ENCODE measurements at regions not wholly inside any gene's neighbourhood (a gene's known extent, or its start where the extent isn't known, plus 50 kb on each side); places are given as distances from the start of the nearest gene placed in this dataset.
"Not testable (repeated sequence)": the region's sequence is repeated elsewhere in the genome, so short reads cannot be mapped to it uniquely, and the experiment has no call there.

DNA sequence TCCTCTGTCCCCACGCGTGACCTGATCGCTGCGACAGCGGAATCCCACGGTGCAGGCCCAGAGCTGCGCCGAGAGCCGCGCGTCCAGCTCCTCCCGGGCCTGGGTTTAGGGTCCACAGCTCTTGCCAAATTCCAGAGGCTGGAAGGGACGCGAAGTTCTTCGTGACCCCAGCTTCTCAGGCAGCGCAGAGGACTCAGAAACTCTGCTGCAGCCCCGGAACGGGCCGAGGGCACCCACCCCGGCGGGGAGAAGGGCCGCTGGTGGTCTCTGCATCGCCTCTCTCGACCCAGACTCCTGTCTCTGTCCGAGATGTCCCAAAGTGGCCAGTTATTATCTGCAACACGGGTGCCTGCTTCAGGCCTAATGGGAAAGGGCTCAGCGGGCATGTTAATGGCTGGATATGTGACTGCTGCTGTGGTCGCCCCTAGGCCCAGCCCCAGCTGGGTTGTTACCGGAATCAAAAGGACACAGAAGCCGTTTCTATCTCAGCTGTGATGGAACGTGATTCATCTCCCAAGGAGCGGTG is 236.4 kb downstream of the VRK1 start:
- DNase-seq, result no peak

DNA sequence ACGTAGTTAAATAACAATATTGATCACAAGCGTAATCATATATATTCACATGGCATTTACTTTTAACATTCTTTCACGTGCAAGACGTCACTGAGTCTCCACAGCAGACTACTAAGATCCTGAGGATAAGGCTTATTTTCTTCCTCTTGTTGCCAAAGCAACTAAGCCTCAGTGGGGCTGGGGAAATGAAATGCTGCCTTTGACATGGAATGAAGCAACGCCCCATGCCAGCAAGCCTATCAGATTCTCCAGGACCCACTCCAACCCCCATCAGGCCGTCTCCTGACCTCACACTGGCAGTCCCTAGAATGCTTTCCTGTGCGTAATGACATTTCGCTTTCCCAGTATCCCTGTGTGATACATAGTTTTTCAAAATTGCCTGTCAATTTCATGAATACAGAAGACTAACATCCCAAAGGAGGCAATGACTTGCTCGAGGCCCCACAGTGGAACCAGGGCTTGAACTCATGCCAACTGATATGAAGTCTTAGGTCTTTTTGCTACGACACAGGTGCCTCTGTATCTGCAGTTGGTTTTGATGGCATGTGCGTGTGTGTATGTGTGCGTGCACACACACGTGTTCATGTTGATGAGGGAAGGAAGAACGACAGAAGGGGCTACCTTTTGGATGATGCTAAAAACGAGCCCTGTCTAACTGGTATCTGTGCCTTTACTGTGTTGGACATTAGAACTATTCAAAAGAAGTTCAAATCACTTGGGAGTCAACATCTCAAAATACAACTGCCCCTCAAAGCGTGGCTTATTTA is 239.1 kb downstream of the VRK1 start:
- no peak for DNase-seq

DNA sequence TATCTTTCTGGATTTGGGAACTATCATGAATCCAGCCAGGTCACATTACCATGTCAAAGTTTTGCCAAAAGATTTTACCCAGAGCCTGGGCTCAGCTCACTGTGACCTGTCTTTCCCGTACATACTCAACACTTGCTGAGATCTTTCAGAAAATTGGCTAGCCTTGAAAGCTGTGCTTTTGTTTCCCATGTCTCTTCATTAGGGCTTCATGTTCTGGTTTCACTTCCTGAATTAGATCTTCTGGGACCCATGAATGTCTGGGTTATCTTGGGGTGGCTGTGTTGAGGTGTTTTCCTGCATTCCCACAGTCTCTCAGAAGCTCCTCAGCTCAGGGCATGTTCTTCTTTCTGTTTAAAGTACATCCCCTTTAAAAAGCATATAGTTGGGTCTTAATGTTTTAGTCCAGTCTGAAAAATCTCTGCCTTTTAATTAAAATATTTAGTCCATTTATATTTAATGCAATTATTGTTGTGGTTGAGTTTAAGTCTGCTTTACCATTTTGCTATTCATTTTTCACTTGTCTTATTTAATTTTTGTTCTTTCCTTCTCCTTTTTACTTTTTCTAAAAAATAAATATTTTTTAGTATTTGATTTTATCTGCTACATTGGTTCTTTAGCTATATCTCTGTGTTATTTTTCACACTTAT is 242.7 kb downstream of the VRK1 start:
- no peak for DNase-seq

DNA sequence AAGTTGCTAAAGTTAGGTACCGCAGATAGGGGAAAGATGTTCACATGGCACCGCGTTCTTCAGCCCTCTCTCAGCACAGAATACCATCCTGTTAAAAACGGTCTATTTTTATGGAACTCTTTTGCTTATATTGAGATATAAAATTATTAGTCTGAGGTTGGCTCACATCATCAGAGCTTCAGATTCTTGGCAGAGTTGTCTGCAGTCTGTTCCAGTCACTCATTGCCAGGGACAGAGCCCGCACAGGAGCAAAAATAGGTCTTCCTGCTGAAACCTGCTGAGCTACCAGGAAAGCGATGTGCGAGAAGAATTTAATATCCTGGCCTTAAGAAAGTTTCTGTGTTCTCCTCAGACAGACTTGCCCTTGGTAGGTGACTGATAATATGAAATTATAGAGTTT is 249.8 kb downstream of the VRK1 start:
- DNase-seq, result no peak

DNA sequence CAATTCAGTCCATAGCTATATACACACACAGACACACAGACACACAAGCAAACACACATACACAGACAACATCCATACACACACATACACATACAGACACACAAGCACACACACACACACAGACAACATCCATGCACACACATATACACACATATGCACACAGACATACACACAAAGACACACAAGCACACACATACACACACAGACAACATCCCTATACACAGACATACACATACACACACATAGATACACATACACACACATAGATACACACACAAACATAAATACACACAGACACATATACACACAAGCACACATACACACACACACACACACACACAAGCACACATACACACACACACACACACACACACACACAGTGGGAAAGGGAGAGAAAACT is 254.8 kb downstream of the VRK1 start:
- DNase-seq, result no peak

DNA sequence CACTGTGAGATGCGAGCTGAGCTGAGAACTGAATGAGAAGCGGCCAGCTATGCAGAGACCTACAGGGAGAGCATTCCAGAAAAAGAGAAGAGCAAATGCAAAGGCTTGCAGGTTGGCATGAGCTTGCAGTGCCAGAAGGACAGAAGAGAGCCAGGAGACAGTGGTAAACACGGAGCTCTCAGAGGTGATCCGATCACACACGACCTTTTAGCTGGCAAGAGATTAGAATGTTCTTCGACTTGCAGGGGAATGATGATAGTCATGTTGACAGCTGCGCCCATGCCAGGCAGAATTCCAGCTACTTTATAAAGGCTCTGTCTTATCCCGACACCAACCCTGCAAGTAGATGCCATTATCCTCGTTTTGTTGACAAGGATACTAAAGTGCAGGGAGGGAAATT is 256.8 kb downstream of the VRK1 start:
- DNase-seq, result no peak

DNA sequence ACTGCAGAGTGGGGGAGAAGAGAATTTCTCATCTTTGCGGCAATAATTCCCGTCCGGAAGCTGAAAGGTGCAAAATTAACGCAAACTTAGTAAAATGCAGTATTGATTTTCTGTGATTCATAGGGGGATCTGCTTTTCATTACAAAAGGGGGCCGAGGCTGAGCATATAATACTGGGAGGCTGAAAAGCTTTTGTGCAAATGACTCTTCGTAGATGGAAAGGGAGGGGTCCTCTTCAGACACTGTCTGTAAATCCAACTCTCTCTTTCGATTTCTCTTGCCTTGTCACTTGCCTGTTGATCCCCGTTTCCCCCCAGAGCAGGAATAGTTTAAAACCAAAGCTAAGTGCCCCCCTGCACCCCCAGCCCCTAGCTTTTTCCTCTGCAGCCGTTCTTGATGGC is 258.2 kb downstream of the VRK1 start:
- no peak for DNase-seq

DNA sequence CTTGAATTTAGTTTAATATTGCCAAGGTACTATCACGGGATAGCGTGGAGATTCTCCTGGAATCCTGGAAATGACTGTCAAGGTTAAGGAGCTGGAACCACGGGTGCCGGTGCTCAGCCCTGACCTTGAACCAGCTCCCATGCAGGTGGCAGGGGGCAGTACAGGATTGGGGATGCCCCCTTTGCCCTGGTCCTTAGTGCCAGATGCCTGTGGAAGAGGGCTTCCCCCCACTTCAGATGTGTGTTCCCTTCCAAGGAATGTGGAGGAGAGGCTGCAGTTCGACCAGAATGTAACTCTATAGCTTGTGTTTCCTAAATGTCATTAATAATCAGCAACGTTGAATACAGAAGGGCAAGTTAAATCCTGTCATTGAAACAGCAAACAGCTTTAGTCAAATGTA is 258.9 kb downstream of the VRK1 start:
- DNase-seq, result no peak

DNA sequence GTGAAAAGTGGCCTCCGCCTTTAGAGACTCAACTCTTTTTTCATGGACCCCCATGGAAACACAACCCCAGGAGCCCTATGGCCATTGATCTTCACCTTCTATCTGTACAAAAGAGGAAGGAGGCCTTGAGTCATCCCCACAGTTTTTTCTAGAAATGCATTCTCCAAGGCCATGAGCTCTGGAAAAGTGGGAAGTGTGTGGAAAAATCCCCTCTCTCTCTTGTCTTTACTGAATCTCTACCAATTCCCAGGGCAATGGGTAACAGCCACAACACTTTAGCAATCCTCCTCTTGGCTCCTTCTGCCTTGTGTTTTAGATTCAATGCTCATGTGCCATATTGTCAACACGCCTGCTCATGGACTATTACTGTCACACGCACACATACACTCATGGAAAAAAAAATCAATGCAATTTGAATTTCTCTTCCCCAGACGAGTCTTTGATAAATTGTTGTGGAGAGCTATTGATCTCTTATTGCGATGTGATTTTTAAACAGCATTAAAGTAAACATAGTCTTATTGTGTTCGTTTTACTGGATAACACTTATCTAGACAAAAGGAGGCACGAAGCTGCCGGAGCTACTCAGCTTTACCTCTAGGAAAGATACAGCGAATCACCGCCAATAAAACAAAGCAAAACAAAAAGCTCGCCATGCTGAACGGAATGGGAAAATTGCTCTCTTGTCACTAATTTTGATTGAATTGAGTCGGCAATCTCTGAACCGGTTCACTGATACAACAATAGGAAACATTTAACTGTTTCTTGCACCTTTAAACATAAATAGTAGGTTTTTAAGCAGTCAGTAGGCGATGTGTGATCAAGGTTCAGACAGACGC is 260.3 kb downstream of the VRK1 start:
- DNase-seq, result peak; percentile 12

DNA sequence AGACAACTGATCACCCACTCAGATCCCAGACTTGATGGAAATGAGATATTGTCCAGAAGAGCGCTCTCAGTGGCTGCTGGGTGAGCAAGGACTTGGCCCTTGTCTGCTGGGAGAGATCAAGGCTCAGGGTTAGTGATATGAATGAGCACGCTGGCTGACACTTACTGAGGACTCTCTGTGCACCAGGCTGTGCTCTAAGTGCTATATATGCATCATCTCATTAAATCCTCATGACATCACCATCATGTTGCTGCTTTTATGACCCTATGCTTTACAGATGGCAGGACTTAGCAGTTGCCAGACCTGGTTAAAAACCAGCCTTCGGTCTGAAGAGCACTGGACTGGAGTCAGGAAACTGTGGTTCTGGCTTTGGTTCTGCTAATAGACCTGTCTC is 260.9 kb downstream of the VRK1 start:
- no peak for DNase-seq

DNA sequence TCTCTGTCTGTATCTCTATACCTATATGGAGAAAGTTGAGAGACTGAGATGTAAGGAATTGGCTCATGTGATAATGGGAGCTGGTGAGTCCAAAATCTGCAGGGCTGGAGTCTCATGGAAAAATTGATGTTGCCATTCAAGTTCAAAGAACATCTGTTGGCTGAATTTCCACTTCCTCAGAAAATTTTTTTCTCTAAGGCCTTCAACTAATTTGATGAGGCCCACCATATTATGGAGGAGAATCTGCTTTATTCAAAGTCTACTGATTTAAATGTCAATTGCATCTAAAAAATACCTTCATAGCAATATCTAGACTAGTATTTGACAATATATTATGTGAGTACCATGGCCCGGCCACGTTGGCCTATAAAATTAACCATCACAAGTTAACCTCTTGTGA is 261.4 kb downstream of the VRK1 start:
- DNase-seq, result no peak

DNA sequence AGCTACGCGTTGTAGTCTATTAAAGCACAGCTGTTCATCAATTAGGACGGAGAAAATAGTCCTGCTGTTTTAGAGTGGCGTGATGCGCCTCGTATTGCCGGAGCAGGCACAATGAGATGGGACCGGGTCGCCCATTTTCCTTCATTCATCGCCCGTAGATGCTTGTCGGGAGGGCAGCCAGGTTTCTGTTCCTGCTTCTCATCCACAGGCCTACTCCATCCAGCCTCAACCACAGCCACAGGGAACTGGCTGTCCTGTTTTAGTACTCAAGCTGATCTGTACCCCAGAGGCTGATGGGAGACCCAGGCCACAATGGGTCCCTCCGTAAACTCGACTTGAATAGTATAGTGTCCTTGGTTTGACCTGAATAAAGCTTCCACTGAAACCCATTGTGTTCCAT is 264.0 kb downstream of the VRK1 start:
- no peak for DNase-seq

DNA sequence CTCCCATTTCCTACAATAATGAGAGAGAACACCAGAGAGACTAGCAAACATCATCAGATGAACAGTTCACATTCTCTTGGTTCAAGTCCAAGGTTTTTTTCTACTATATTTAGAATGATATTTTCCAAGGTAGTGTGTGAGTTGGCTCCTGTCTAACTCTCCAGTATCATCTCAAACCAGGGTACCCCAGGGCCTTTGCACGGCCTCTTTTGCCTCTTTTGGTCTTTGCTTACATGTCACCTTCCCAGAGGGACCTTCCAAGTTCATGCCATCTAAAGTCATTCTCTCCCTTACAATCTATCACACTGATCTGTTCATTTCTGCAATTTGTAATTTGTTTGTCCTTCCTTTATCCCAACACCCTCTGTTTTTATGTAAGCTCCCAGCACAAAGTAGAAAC is 264.5 kb downstream of the VRK1 start:
- DNase-seq, result no peak

DNA sequence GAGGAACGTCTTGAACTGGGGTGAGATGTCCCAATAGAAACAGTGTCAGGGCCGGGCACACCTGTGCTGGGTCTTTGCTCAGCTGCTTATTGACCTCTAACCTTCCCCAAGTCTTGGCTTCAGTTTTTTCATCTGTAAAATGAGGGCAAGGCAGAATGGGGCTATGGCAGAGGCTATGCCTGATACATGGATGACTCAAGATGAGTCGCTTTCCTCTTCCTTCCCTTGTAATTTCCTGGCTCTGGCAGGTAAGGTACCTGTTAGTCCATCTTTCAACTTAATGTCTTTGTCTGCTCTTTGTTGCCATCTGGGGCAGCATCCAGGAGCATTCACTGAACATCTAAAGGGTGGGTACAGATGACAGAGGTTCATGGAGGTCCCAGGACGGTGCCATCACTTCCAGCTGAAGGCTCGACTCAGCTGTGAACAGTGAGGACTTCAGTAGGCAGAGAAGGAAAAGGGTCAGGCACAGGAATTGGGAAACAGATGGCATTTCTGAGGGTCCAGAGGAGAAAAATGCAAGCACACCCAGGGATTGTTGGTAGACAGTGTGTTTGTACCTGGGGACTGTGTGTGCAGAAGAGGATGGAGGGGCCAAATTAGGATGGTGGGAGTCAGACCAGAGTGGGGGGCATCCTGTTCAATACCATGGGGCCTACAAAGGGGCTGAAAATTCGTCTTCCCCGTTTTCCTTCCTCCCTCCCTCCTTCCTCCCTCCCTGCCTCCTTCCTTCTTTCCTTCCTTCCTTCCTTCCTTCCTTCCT is 268.3 kb downstream of the VRK1 start:
- no peak for DNase-seq

DNA sequence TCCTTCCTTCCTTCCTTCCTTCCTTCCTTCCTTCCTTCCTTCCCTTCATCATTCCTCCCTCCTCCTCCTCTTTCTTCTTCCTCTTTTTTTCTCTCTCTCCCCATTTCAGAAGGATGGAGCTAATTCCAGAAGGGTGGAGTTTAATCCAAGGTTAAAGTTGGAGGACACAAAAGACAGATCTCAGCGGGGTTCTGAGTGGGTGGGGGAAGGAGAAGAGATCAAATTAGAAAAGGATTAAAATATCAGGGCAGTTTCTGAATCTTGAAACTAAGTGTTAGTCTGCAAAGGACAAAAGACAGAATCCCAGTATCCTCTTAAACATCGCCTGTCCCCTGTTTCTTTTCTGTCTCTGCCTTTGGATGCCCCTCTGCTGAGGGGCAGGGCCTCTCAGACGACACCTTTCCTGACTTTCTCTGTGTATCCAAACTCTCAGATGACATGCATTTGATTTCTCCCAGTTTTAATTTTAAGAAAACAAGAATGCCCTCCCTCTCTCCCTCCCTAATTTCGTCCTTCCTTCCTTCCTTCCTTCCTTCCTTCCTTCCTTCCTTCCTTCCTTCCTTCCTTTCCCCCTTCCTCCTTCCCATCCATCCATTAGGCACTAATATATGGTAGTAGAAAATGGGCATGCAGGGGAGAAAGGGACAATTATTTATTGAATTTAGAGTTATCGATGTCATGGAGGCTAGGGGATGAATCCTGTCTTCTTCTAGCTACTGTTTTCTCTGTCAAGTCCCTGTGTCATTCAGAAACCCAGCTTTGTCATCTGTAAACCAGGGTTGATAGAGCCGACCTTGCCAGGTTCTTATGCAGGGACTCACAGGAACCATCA is 269.1 kb downstream of the VRK1 start:
- DNase-seq, result no peak

DNA sequence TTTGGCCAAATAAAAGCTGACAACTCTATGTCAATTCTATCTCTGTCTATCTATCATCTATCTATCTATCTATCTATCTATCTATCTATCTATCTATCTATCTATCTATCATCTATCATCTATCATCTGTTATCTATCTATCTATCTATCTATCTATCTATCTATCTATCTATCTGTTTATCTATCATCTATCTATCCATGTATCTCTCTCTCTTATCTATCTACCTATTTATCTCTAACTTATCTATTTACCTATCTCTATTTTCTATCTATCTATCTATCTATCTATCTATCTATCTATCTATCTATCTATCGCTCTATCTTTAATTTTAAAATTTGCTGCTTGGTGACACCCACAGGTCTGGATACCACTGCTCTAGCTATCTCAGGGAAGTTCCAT is 271.1 kb downstream of the VRK1 start:
- DNase-seq, result not testable (repeated sequence)

DNA sequence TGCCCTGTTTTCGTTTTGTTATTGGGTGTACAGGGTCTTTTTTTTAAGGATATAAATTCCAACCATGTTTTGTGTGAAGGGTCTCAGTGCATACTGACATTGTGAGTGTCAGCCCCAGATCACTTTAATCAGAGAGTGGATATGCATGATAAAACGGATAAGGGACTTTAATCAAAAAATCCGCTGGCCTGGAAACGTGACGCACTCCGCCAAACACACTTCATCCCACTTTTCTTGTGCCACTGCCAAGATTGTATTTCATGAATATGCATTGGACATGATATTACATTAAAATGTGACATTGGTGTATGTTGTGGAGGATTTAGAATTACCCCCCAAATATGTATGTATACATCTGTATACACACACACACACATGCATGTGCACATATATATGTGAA is 273.1 kb downstream of the VRK1 start:
- DNase-seq, result no peak

DNA sequence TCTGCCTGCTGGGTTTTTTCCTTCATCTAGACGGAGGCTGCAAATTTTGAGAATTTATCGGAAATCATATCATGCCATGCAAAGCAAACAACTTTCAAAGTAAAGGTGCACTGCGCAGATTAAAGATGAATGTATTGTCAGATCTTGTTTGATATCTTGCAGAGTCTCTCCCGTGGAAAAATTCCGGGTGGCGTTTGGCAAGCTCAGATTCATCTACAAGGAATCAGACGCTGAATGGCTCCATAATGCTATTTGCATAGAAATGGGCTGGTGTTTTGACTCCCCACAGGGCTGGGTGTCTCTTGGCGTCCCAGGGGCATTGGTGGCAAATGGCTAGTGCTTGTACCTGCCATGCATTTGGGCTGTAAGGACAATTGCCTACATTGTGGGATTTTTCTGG is 274.0 kb downstream of the VRK1 start:
- no peak for DNase-seq

DNA sequence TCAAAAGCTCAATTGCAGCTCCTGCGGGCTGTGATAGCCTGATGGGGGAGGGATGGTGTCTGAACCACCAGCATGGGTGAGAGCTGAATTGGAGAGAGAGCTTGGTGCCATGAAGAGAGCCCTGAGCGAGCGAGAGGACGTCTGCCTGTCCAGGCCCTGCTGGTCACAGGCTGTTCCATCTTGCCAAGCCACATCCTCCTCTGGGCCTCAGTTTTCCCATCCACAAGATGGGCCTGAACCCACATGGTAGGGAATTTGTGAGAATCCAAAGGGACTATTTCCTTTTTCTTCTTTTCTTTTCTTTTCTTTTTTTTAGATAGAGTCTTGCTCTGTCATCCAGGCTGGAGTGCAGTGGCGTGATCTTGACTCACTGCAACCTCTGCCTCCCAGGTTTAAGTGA is 276.4 kb downstream of the VRK1 start:
- DNase-seq, result no peak

DNA sequence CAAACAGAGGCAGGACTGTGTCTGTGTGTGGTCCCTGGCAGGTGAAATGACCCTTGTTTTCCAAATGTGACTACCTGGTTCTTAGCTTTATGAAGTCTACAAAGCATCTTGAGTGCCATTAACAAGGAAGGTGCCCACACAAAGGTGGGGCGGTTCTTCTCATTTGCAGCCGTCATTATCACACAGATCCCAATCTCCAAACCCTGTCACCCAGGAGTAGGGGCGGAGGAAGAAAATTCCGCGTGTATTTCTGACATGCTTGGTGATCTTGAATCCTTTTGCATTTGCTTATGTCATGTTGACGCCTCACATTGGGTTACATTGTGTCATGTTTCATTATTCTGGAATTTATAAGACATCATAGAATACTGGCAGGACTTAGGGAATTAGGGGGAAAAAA is 277.3 kb downstream of the VRK1 start:
- no peak for DNase-seq

DNA sequence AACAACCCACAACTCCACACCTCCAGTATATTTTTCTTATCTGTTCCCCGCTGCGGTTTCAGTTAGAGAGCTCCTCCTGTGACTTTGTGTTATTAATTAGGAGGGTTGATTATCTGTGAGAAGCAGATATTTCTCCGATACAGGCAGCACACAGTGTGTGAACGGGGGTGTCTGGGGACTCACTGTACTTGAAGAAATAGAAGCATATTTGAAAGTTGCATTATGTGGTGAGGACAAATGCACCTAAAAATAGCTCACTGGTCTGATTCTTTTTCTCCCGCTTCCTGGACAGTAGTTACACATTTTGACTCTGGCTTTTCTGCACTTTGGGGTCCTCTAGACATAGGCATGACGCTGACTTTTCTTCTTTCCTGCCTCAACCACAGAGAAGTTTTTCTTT is 277.7 kb downstream of the VRK1 start:
- DNase-seq, result no peak

DNA sequence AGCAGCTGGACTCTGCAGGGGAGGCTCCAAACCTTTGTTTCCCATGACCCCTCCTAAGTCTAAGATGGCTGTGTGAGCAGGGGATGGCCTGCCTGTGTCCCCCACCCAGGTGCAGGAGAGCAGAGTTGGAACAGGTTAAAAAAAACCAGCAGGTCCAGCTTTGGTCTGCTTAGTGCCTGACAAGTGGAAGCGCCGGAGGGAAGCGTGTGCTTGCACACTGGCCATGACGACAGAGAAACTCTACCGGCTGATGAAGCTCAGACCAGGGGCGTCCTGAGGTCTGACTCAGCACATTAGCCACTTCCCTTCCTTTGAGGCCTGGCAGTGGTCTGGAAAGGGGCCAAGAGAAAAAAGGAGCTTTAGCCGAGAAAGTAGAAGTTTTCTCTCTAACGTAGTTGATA is 280.1 kb downstream of the VRK1 start:
- no peak for DNase-seq

All from NCI-H774 (cell line).